ENCODE measurements at regions not wholly inside any gene's neighbourhood (a gene's known extent, or its start where the extent isn't known, plus 50 kb on each side); places are given as distances from the start of the nearest gene placed in this dataset.

DNA sequence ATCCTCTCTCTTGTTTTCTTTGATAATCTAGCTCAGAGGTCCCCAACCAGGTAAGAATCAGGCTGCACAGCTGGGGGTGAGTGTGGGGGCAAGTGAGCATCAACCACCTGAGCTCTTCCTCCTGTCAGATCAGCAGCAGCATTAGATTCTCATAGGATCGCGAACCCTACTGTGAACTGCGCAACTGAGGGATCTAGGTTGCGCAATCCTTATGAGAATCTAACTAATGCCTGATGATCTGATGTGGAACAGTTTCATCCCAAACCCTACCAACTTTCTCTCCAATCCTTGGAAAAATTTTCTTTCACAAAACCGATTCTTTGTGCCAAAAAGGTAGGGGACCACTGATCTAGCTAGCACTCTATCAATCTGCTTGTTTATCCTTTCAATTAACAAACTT lies 678.3 kb downstream of the CBLN2 start:
- TF ChIP-seq, protein P1, sequence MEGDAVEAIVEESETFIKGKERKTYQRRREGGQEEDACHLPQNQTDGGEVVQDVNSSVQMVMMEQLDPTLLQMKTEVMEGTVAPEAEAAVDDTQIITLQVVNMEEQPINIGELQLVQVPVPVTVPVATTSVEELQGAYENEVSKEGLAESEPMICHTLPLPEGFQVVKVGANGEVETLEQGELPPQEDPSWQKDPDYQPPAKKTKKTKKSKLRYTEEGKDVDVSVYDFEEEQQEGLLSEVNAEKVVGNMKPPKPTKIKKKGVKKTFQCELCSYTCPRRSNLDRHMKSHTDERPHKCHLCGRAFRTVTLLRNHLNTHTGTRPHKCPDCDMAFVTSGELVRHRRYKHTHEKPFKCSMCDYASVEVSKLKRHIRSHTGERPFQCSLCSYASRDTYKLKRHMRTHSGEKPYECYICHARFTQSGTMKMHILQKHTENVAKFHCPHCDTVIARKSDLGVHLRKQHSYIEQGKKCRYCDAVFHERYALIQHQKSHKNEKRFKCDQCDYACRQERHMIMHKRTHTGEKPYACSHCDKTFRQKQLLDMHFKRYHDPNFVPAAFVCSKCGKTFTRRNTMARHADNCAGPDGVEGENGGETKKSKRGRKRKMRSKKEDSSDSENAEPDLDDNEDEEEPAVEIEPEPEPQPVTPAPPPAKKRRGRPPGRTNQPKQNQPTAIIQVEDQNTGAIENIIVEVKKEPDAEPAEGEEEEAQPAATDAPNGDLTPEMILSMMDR (optimal IDR thresholded peaks at IDR 0.05 in 1 of 3, IDR thresholded peaks at IDR 0.05 in 1 of 3, conservative IDR thresholded peaks at IDR 0.05 in 1 of 3; ENCODE audit: extremely low read depth in 1 of 3, insufficient read depth in 2 of 3, low read length in 3 of 3): no peak
- TF ChIP-seq EZH2 (IDR thresholded peaks at IDR 0.05; ENCODE audit: low read length): no peak
